ENCODE measurements at regions not wholly inside any gene's neighbourhood (a gene's known extent, or its start where the extent isn't known, plus 50 kb on each side); places are given as distances from the start of the nearest gene placed in this dataset.
A peak's percentile ranks its signal among the peaks of the same experiment; 100 is the strongest.
"Not testable (repeated sequence)": the region's sequence is repeated elsewhere in the genome, so short reads cannot be mapped to it uniquely, and the experiment has no call there.

- H3K9me3 Mint-ChIP-seq, H3K27me3 Mint-ChIP-seq: not testable (repeated sequence)
Observed at GRCh38 chr7:76971201-76971600, 61.0 kb downstream of the SPDYE17 start.

GRCh38 chr7:76969892-76970291, 62.3 kb downstream of the SPDYE17 start:
- H3K27me3 Mint-ChIP-seq, H3K4me1 Mint-ChIP-seq, H3K9me3 Mint-ChIP-seq, H3K36me3 Mint-ChIP-seq, H3K4me3 Mint-ChIP-seq, H3K27ac Mint-ChIP-seq, DNase-seq: not testable (repeated sequence)
- ATAC-seq (replicated peaks) = peak; percentile 75 to 78

More at GRCh38 chr7:76971201-76971600, 61.0 kb downstream of the SPDYE17 start:
- H3K4me3 Mint-ChIP-seq; H3K27ac Mint-ChIP-seq; ATAC-seq (replicated peaks); H3K4me1 Mint-ChIP-seq; DNase-seq; H3K36me3 Mint-ChIP-seq: not testable (repeated sequence)

- not testable (repeated sequence) for H3K27ac Mint-ChIP-seq; H3K36me3 Mint-ChIP-seq; ATAC-seq (replicated peaks); H3K4me1 Mint-ChIP-seq; H3K4me3 Mint-ChIP-seq; H3K27me3 Mint-ChIP-seq; DNase-seq; H3K9me3 Mint-ChIP-seq
Observed at GRCh38 chr7:76965731-76966548, 66.2 kb downstream of the SPDYE17 start.

GRCh38 chr7:76964050-76964449, 68.1 kb downstream of the SPDYE17 start:
- not testable (repeated sequence) for DNase-seq; H3K36me3 Mint-ChIP-seq; H3K4me3 Mint-ChIP-seq; H3K27ac Mint-ChIP-seq; H3K27me3 Mint-ChIP-seq; ATAC-seq (replicated peaks); H3K4me1 Mint-ChIP-seq; H3K9me3 Mint-ChIP-seq

DNA sequence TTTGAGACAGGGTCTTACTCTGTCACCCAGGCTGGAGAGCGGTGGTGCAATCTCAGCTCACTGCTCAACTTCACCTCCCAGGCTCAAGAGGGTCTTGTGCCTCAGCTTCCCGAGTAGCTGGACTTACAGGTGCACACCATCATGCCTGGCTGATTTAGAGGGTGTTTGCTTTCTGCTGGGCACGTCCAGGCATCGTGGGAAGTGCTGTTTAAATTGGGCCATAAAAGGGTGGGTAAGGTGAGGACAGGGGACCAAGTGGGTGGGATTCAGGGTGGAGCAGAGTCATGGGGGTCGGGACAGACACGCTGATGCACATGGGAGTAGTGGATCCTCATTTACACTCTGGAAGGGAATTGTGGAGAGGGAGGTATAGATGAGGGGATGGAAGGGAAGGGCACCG, 69.1 kb downstream of the SPDYE17 start:
- H3K4me3 Mint-ChIP-seq; H3K27me3 Mint-ChIP-seq; H3K4me1 Mint-ChIP-seq; H3K36me3 Mint-ChIP-seq; H3K9me3 Mint-ChIP-seq; ATAC-seq (replicated peaks); DNase-seq: not testable (repeated sequence)
- peak overlapping the region; percentile 75 for H3K27ac Mint-ChIP-seq

- not testable (repeated sequence) for H3K4me1 Mint-ChIP-seq
Observed at GRCh38 chr7:76960400-76960986, 71.7 kb downstream of the SPDYE17 start.

DNA sequence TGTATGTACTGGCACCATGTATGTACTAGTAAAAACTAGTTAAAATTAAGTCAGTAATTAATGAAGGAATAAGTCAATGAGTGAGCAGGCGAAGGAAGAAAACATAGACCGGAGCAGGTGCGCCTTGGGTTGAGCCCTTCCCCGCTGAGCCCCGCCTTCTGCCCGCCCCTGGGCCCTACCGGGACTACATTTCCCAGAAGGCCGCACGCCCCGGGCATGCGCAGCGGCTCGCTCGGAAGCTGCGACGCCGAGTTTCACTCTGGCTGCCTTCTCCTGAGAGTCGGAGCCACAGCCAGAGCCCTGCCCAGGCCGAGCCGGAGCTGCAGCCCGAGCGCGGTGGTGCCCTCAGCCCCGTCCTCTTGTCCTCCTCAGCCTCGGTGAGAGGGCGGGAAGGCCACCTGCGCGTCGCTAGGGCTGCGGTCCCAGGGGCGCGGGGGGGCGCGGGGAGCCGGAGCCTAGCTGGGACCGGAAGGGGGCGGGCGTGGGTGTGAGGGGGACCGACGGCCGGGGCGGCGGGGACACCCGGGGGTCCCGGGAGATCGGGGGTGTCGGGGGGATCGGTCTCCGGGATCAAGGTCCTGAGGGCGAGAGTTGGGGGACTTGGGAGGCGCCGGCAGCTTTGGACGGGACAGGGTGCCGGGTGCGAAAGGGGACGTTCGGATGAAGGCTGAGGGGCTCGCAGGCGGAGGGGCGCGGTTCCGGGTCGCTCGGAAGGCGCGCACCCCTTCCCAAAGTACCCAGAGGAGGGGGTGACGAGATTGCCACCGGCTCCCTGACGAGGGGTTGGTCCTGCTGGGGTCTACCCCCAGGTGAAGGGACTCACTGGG, 72.4 kb downstream of the SPDYE17 start:
- H3K4me1 Mint-ChIP-seq, DNase-seq, H3K27me3 Mint-ChIP-seq, H3K36me3 Mint-ChIP-seq, H3K27ac Mint-ChIP-seq, H3K9me3 Mint-ChIP-seq: not testable (repeated sequence)
- ATAC-seq (replicated peaks) = peak; percentile 97 to 98
- peak overlapping the region in 1 of 2 donors; percentile 71 for H3K4me3 Mint-ChIP-seq

More at GRCh38 chr7:76960400-76960986, 71.7 kb downstream of the SPDYE17 start:
- H3K36me3 Mint-ChIP-seq, H3K4me3 Mint-ChIP-seq, H3K9me3 Mint-ChIP-seq, DNase-seq, H3K27ac Mint-ChIP-seq, H3K27me3 Mint-ChIP-seq: not testable (repeated sequence)
- peak; percentile 52 to 55 for ATAC-seq (replicated peaks)

DNA sequence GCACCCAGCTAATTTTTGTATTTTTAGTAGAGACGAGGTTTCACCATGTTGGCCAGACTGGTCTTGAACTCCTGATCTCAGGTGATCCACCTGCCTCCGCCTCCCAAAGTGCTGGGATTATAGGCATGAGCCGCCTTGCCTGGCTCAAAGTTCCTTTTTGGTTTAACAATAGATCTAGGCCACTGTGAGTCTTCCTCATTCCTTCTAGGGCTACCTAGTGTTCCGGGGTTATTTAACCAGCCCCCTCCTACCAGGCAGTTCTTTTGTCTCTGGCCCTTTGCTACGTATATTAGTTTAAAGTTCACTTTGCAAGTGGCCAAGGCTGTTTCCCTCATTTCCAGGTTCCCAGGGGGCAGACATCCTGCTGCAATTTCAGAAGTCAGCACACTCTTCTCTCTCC, 75.6 kb downstream of the SPDYE17 start:
- H3K4me3 Mint-ChIP-seq; ATAC-seq (replicated peaks); H3K36me3 Mint-ChIP-seq; DNase-seq; H3K9me3 Mint-ChIP-seq; H3K27ac Mint-ChIP-seq; H3K27me3 Mint-ChIP-seq; H3K4me1 Mint-ChIP-seq: not testable (repeated sequence)

DNA sequence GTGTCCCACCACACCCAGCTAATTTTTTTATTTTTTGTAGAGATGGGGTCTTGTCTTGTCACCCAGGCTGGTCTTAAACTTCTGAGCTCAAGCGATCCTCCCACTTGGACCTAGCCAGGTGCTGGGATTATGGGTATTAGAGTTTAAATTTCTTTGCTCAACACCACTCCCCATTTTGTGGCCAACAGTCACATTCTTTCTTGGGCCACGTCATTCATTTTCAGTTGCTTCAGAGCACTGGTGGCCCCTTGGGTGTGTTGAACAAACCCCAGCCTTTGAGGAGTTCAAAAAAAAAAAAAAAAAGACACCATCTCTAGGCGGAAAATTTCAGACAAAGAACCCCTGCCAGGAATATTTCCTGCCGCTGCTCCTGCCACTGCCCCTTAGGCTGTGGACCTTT, 77.0 kb downstream of the SPDYE17 start:
- H3K27ac Mint-ChIP-seq; DNase-seq; H3K27me3 Mint-ChIP-seq; ATAC-seq (replicated peaks); H3K9me3 Mint-ChIP-seq; H3K4me1 Mint-ChIP-seq; H3K36me3 Mint-ChIP-seq; H3K4me3 Mint-ChIP-seq: not testable (repeated sequence)

GRCh38 chr7:76944603-76945002, 87.6 kb downstream of the SPDYE17 start:
- H3K27me3 Mint-ChIP-seq, H3K4me1 Mint-ChIP-seq, H3K9me3 Mint-ChIP-seq, DNase-seq, H3K4me3 Mint-ChIP-seq, H3K36me3 Mint-ChIP-seq: not testable (repeated sequence)
- H3K27ac Mint-ChIP-seq = peak overlapping the region; percentile 31
- ATAC-seq (replicated peaks) = peak; percentile 68 to 89

DNA sequence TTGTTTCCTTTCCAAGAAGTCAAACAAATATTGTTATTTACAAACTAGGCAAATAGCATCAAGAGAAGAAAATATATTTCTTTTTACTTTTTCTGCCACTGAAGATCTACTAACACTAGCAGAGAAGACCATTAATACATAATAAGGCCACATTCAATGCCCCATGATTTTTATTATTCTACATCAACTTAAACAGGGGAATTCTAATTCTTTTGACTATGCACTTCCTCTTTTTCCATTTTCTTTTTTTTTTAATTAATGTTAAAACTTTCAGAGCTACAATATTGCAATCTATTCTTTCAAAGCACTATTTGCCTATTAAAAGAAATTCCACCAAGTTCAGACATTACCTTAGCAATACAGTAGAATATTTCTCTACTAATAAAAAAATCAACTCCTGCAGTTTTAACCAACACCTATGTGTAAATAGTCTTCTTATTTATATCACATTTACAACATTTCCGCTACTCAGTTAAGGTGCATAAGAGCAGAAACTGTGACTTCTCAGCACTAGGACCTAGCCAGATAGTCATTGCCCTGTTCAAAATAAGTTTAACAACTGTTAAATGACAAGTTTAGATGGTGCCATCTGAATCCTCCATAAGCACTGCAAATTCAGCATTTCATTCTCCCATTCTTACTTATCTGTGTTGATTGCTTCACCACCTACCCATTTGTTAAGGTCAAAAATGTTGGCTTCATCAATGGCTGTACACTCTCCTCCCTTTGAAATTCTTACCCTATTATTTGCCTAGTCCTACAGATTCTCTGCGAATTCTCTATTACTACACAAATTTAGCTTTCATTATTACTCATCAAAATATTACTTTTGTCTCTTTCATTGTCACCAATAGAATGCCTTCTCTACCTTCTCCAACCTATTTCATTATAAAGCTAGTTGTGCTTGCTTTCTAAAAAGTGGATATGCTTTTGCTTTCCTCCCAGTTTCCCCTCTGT, 90.1 kb downstream of the SPDYE17 start:
- not testable (repeated sequence) for DNase-seq

DNA sequence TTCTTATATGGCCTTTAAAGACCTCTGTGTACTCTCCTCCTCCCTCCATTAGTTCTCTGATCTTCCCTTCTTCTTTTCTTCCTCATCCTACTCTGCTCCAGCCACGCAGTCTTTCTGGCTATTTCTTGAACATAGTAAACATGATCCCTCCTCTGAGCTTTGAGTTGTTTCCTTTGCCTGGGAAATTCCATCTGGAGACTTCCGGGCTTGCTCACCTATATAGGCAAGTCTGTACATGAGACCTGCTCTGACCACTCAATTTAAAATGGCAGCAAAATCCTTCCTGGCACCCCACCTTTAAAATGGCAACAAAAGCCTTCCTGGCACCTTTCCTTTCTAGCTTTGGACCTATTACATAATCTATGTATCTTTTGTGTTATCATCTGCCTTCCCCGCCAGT, 94.4 kb downstream of the SPDYE17 start:
- not testable (repeated sequence) for H3K27ac Mint-ChIP-seq; H3K36me3 Mint-ChIP-seq; H3K4me3 Mint-ChIP-seq; DNase-seq; H3K9me3 Mint-ChIP-seq; ATAC-seq (replicated peaks); H3K4me1 Mint-ChIP-seq
- H3K27me3 Mint-ChIP-seq = peaks cover 8 to 31% of the 10 kb centered on the region in 2 donors

More for the DNA sequence above, 90.1 kb downstream of the SPDYE17 start:
- not testable (repeated sequence) for H3K4me3 Mint-ChIP-seq, H3K4me1 Mint-ChIP-seq, H3K9me3 Mint-ChIP-seq, H3K27ac Mint-ChIP-seq, H3K36me3 Mint-ChIP-seq
- peak in 1 of 2 donors; percentile 26 for ATAC-seq (replicated peaks)
- peaks cover 5 to 16% of the 10 kb centered on the region in 2 donors for H3K27me3 Mint-ChIP-seq

- H3K27ac Mint-ChIP-seq; H3K4me1 Mint-ChIP-seq; H3K4me3 Mint-ChIP-seq; ATAC-seq (replicated peaks); H3K9me3 Mint-ChIP-seq; H3K36me3 Mint-ChIP-seq; DNase-seq: not testable (repeated sequence)
- H3K27me3 Mint-ChIP-seq = peaks cover 9 to 33% of the 10 kb centered on the region in 2 donors
Observed at GRCh38 chr7:76937330-76937729, 94.8 kb downstream of the SPDYE17 start.

DNA sequence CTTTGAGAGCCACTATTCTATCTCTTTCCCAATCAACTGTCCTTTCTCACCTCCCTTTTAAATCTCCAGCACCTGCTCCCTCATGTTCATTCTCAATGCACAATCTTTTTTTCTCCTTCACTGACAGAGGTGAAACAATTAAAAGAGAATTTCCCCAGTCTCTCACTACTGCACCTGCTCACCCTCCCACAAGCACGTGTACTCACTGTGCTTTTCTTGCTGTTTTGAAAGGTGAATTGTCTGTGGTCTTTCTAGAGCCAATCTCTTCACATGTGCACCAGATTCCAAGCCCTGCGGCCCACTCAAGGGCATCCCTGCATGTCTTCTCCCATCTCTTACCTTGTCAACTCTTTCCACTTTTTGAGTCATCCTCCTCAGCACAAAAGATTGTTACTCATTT, 95.8 kb downstream of the SPDYE17 start:
- H3K36me3 Mint-ChIP-seq; H3K27ac Mint-ChIP-seq; H3K4me3 Mint-ChIP-seq; ATAC-seq (replicated peaks); H3K9me3 Mint-ChIP-seq; DNase-seq; H3K4me1 Mint-ChIP-seq: not testable (repeated sequence)
- peaks cover 9 to 33% of the 10 kb centered on the region in 2 donors for H3K27me3 Mint-ChIP-seq

All from stimulated activated naive B cell treated with anti-CD40 and anti-IgM and Interleukin-4, amounts not matched to agents 10 μg/mL and 1 μg/mL and 100 μg/mL, for 72 hours (primary cell).